Fibroblast of skin of right biceps (primary cell): ENCODE measurements at regions not wholly inside any gene's neighbourhood (a gene's known extent, or its start where the extent isn't known, plus 50 kb on each side); places are given as distances from the start of the nearest gene placed in this dataset.
A peak's percentile ranks its signal among the peaks of the same experiment; 100 is the strongest.
"Not testable (repeated sequence)": the region's sequence is repeated elsewhere in the genome, so short reads cannot be mapped to it uniquely, and the experiment has no call there.

ENCODE experiments used
- DNase-seq: peaks from one replicate; pipeline ENCODE4 v3.0.0-alpha.2; 2013

GRCh38 chr2:242054881-242055801 lies 185.6 kb downstream of the RTP5 start:
- DNase-seq: no peak

GRCh38 chr2:242056026-242056425 lies 186.5 kb downstream of the RTP5 start:
- DNase-seq: no peak

GRCh38 chr2:242056785-242057184 lies 187.3 kb downstream of the RTP5 start:
- DNase-seq: no peak

- DNase-seq: no peak
These were observed 188.0 kb downstream of the RTP5 start for GRCh38 chr2:242057379-242058040.

GRCh38 chr2:242058116-242058680 lies 188.7 kb downstream of the RTP5 start:
- DNase-seq: no peak

- DNase-seq: no peak
These were observed 190.0 kb downstream of the RTP5 start for GRCh38 chr2:242059566-242059965.

GRCh38 chr2:242060212-242060835 lies 190.8 kb downstream of the RTP5 start:
- DNase-seq: peak; percentile 86

GRCh38 chr2:242061930-242062329 lies 192.4 kb downstream of the RTP5 start:
- not testable (repeated sequence) for DNase-seq

- no peak for DNase-seq
These were observed 193.9 kb downstream of the RTP5 start for GRCh38 chr2:242063436-242063835.

GRCh38 chr2:242063850-242064249 lies 194.3 kb downstream of the RTP5 start:
- no peak for DNase-seq

GRCh38 chr2:242064364-242065250 lies 195.1 kb downstream of the RTP5 start:
- DNase-seq: no peak

- no peak for DNase-seq
These were observed 195.9 kb downstream of the RTP5 start for GRCh38 chr2:242065426-242065825.

GRCh38 chr2:242069018-242069417 lies 199.5 kb downstream of the RTP5 start:
- DNase-seq: no peak

GRCh38 chr2:242069938-242070395 lies 200.4 kb downstream of the RTP5 start:
- peak; percentile 83 for DNase-seq

- not testable (repeated sequence) for DNase-seq
These were observed 201.2 kb downstream of the RTP5 start for GRCh38 chr2:242070726-242071125.

- not testable (repeated sequence) for DNase-seq
These were observed 201.8 kb downstream of the RTP5 start for GRCh38 chr2:242071377-242071776.

GRCh38 chr2:242071936-242072335 lies 202.4 kb downstream of the RTP5 start:
- DNase-seq: not testable (repeated sequence)

- peak; percentile 92 for DNase-seq
These were observed 205.6 kb downstream of the RTP5 start for GRCh38 chr2:242075168-242075567.

- DNase-seq: peak; percentile 33
These were observed 206.2 kb downstream of the RTP5 start for GRCh38 chr2:242075696-242076095.

- DNase-seq: not testable (repeated sequence)
These were observed 206.7 kb downstream of the RTP5 start for GRCh38 chr2:242076184-242076583.

GRCh38 chr2:242078426-242078825 lies 208.9 kb downstream of the RTP5 start:
- not testable (repeated sequence) for DNase-seq

GRCh38 chr2:242079792-242080191 lies 210.3 kb downstream of the RTP5 start:
- DNase-seq: not testable (repeated sequence)
